ENCODE measurements at regions not wholly inside any gene's neighbourhood (a gene's known extent, or its start where the extent isn't known, plus 50 kb on each side); places are given as distances from the start of the nearest gene placed in this dataset.

DNA sequence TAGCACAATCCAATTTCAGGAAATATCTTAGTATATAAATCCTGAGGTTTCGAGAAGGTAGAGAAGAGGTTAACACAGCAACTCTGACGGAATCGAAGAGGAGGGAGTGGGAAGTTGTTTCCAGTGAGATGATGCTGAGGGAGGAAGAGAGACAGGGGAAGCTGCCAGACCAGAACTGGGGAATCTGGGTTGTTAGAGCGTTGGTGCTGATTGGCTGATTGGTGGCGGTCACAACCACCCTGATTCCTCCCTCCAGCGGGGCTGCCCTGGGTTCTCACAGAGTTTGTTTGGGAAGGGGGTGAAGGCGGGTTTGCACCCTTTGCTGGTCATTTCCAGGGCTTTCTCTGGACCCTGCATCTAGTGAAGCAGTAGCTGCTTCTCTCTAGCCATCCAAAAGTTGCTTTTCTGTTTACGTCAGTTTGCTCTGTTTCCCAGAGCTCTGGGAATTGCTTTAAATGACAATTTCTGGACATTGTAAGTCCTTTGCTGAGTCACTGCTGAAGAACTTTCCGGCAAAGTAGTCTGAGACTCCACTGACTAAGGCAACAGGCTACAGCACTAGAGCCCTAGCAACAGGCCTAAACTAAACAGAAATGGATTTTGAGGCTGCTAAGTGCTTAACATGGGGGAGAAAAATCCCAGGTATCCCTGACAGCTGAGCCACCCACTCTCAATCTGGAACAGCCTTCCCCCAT is 90.1 kb downstream of the TENT5C start:
- TF ChIP-seq, protein P1, sequence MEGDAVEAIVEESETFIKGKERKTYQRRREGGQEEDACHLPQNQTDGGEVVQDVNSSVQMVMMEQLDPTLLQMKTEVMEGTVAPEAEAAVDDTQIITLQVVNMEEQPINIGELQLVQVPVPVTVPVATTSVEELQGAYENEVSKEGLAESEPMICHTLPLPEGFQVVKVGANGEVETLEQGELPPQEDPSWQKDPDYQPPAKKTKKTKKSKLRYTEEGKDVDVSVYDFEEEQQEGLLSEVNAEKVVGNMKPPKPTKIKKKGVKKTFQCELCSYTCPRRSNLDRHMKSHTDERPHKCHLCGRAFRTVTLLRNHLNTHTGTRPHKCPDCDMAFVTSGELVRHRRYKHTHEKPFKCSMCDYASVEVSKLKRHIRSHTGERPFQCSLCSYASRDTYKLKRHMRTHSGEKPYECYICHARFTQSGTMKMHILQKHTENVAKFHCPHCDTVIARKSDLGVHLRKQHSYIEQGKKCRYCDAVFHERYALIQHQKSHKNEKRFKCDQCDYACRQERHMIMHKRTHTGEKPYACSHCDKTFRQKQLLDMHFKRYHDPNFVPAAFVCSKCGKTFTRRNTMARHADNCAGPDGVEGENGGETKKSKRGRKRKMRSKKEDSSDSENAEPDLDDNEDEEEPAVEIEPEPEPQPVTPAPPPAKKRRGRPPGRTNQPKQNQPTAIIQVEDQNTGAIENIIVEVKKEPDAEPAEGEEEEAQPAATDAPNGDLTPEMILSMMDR (IDR thresholded peaks at IDR 0.05 in 4 of 5, conservative IDR thresholded peaks at IDR 0.05 in 1 of 5) = no peak
- no peak for TF ChIP-seq POLR2A (IDR thresholded peaks at IDR 0.05)

All from gastrocnemius medialis (tissue), 4 donors.